BLaER1 (cell line): ENCODE measurements at regions not wholly inside any gene's neighbourhood (a gene's known extent, or its start where the extent isn't known, plus 50 kb on each side); places are given as distances from the start of the nearest gene placed in this dataset.
A peak's percentile ranks its signal among the peaks of the same experiment; 100 is the strongest.

Experiments used
- H3K27ac ChIP-seq: shearing (Covaris generic); formaldehyde crosslinking; 2 replicates; pipeline ENCODE4 v1.8.1; 2022
- H3K27me3 ChIP-seq: shearing (Covaris generic); formaldehyde crosslinking; 2 replicates; pipeline ENCODE4 v1.8.1; 2022
- H3K36me3 ChIP-seq: shearing (Covaris generic); formaldehyde crosslinking; 2 replicates; pipeline ENCODE4 v1.8.1; 2022
- H3K4me1 ChIP-seq: shearing (Covaris generic); formaldehyde crosslinking; 2 replicates; pipeline ENCODE4 v1.8.1; 2022
- H3K4me2 ChIP-seq: shearing (Covaris generic); formaldehyde crosslinking; 2 replicates; pipeline ENCODE4 v1.8.1; 2022
- H3K4me3 ChIP-seq: shearing (Covaris generic); formaldehyde crosslinking; 2 replicates; pipeline ENCODE4 v1.8.1; 2022
- H3K9ac ChIP-seq: shearing (Covaris generic); formaldehyde crosslinking; 2 replicates; pipeline ENCODE4 v1.8.1; 2022
- H3K9me3 ChIP-seq: shearing (Covaris generic); formaldehyde crosslinking; 2 replicates; pipeline ENCODE4 v1.8.1; 2022
- H4K20me1 ChIP-seq: shearing (Covaris generic); formaldehyde crosslinking; 2 replicates; pipeline ENCODE4 v1.8.1; 2022
- Cebpa-rat ChIP-seq: shearing (Covaris generic); IDR thresholded peaks from 2 replicates; pipeline ENCODE4 v1.8.1; 2022

DNA sequence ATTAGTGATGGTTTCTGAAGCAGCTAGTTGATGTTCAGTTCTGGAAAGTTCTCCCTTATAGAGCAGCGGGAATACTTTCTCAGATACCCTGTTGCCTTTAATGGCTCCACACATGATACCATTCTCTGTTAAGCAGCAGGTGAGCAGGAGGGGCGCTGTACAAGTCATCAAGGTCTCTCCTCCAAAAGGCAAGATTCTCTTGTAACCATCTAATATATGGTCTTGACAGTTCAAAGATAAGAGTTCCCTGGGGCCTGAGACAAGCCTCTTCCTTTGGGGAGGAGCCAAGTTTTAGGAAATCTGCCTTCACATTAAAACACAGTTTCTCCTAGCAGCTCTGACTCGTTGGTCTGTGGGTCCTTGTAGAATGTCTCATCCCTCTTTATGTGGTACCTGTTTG lies 258.2 kb downstream of the QKI start:
- no peaks in the 10 kb centered on the region for H3K27me3 ChIP-seq
- no peak overlapping the region for H3K27ac ChIP-seq
- peaks cover 15% of the 10 kb centered on the region for H3K9me3 ChIP-seq
- H4K20me1 ChIP-seq, result no peaks in the 10 kb centered on the region
- H3K4me3 ChIP-seq, result no peak overlapping the region
- no peak for TF ChIP-seq Cebpa-rat
- H3K9ac ChIP-seq, result no peak overlapping the region
- peak overlapping the region; percentile 56 for H3K4me2 ChIP-seq
- peaks cover 35% of the 10 kb centered on the region for H3K4me1 ChIP-seq
- H3K36me3 ChIP-seq, result no peaks in the 10 kb centered on the region

DNA sequence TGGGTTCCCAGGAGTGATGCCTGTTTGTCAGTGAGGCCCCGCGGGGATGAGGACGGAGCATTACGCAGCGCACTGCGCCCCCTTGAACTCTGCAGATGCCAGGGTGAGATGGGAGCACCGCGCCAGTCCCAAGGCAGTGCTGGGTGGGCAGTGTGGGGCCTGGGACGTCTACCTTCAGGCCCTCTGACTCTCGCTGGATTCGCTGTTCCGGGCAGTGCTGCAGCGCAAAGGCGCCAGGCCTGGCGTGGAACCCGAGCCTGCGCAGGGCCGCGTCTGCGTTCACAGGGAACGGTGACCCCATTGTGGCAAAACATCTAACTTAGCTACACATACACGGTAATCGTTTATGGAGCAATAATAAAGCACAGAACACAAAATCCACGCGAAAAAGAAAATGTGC lies 257.3 kb downstream of the QKI start:
- no peak for TF ChIP-seq Cebpa-rat
- no peak overlapping the region for H3K9ac ChIP-seq
- peaks cover 44% of the 10 kb centered on the region for H3K4me1 ChIP-seq
- no peak overlapping the region for H3K27ac ChIP-seq
- no peak overlapping the region for H3K4me2 ChIP-seq
- no peaks in the 10 kb centered on the region for H3K36me3 ChIP-seq
- no peaks in the 10 kb centered on the region for H3K27me3 ChIP-seq
- H4K20me1 ChIP-seq, result no peaks in the 10 kb centered on the region
- no peak overlapping the region for H3K4me3 ChIP-seq
- peaks cover 15% of the 10 kb centered on the region for H3K9me3 ChIP-seq

DNA sequence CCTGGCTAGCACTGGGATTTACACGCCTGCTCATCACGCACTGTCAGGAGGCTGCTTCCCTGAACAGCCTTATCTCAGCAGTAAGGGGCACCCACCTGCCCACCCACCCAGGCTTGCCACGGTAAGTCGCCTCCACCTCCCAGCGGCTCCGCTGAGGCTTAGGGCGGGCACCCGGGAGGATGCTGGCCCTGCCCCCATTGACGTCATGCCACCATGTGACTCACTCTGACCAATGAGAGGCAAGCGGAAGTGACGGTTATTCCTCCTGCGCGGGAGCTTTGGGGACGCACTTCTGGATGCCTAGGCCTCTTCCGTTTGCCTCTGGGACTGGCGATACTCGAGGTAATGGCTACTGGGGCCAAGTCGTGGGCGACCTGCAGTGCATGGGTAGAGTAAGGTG lies 256.8 kb downstream of the QKI start:
- Histone ChIP-seq H3K4me1 (peaks cover 48% of the 10 kb centered on the region), H3K4me3 (no peak overlapping the region), H3K9me3 (peaks cover 15% of the 10 kb centered on the region), H3K27me3 (no peaks in the 10 kb centered on the region), H3K27ac (no peak overlapping the region), H3K4me2 (no peak overlapping the region), H3K9ac (no peak overlapping the region), H4K20me1 (no peaks in the 10 kb centered on the region), H3K36me3 (no peaks in the 10 kb centered on the region)
- TF ChIP-seq Cebpa-rat, result no peak

DNA sequence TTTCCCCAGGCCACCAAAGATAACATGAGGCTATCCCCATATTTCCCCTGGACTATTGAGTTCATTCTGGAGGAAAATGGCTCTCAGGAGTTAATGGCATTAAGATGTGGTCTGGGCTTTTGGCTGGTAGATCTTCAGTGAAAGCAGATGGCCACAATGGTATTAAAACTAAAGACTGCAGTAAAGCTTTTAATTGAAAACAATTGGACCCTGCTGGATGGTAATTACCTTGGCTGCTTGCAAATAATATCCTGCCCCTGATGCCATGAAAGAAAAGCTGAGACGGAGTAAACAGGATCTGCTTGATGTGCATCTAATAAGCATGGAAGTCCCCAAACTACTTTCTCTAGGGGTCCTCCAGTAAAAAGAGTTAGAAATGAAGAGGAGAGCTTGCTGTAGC lies 255.8 kb downstream of the QKI start:
- Histone ChIP-seq H3K4me1 (peaks cover 57% of the 10 kb centered on the region), H3K9ac (no peak overlapping the region), H3K9me3 (peaks cover 15% of the 10 kb centered on the region), H3K4me2 (no peak overlapping the region), H3K36me3 (no peaks in the 10 kb centered on the region), H3K4me3 (no peak overlapping the region), H4K20me1 (no peaks in the 10 kb centered on the region), H3K27ac (no peak overlapping the region), H3K27me3 (no peaks in the 10 kb centered on the region)
- TF ChIP-seq Cebpa-rat, result no peak

DNA sequence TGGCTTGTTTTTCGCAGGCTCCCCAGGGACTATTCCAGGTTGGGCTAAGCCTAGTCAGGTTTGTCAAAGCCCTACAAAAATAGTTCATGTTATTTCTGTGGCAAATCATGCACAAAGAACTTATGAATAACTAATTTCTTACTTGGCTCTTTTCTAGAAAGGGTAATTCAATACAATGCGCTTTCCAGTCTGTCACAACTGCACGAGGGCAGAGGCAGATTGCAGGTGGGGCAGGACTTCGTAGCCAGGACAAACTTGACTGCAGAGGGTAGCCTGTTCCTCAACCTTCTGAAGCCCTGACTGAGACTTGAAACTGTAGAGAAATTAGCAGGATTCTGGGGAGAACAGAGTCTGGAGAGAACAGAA lies 253.5 kb downstream of the QKI start:
- Histone ChIP-seq H3K27ac (no peak overlapping the region), H3K27me3 (no peaks in the 10 kb centered on the region), H4K20me1 (no peaks in the 10 kb centered on the region), H3K36me3 (no peaks in the 10 kb centered on the region), H3K4me3 (no peak overlapping the region), H3K4me1 (peaks cover 52% of the 10 kb centered on the region), H3K9ac (no peak overlapping the region), H3K4me2 (peak overlapping the region; percentile 73), H3K9me3 (peaks cover 15% of the 10 kb centered on the region)
- no peak for TF ChIP-seq Cebpa-rat

DNA sequence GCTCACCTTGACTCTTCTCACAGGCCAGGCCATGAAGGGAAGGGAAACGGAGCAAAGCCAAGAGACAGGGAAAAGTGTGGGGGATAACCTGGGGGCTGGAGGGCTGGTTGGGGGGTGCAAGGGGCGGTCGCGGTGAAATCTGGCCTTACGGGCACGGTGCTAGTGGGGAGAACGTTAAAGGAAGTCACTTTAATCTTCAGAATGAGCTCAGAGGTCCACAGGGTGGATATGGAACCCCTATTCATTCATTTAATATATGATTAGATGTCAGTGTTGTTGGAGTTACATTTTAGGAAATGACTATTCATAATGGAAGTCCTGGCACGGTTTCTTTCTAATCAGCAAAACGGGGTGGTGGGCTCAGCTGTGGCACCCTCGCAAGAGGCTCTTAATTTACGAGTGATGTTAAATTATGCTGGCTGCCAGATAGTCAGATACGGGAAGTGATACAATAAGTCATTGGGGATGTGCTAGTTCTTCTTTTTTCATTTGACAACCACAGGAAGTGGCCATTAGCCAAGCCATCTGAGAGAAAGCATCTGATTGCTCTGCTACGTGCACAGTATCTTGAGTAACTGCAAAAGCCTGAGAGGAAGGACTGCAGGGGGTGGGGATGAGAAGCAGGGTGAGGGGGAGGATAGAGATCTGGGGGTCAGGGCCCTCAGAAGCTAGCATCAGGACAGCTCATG lies 253.0 kb downstream of the QKI start:
- peak overlapping the region; percentile 43; the same call in 1 of the 2 replicates for H3K27ac ChIP-seq
- H3K4me1 ChIP-seq, result peaks cover 47% of the 10 kb centered on the region

DNA sequence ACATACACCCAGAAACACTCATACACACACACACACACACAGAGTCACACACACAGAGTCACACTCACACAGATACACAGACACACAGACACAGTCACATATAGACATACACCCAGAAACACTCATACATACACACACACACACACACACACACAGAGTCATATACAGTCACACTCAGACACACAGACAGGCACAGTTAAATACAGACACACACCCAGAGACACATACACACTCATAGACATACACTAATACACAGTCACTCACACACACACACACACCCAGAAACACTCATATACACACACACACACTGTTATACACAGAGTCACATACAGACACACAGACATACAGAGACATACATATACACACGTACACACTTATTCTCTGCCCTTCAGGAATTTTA lies 250.9 kb downstream of the QKI start:
- no peaks in the 10 kb centered on the region for H3K27me3 ChIP-seq
- no peak for TF ChIP-seq Cebpa-rat
- H3K36me3 ChIP-seq, result no peaks in the 10 kb centered on the region
- H3K4me3 ChIP-seq, result no peak overlapping the region
- peaks cover 64% of the 10 kb centered on the region for H3K4me1 ChIP-seq
- no peak overlapping the region for H3K27ac ChIP-seq
- no peak overlapping the region for H3K4me2 ChIP-seq
- 0 out of 2 replicates have a peak, but pooled peaks cover 5% of the 10 kb centered on the region for H3K9me3 ChIP-seq
- no peaks in the 10 kb centered on the region for H4K20me1 ChIP-seq
- H3K9ac ChIP-seq, result no peak overlapping the region

More for the DNA sequence above, 253.0 kb downstream of the QKI start:
- Histone ChIP-seq H4K20me1 (no peaks in the 10 kb centered on the region), H3K4me3 (peak overlapping the region; percentile 42; the same call in 1 of the 2 replicates), H3K27me3 (no peaks in the 10 kb centered on the region), H3K4me2 (peak overlapping the region; percentile 73), H3K9ac (0 out of 2 replicates have a peak overlapping the region, but pooled peaks have one; percentile 40), H3K9me3 (peaks cover 15% of the 10 kb centered on the region), H3K36me3 (no peaks in the 10 kb centered on the region)
- TF ChIP-seq Cebpa-rat, result no peak

DNA sequence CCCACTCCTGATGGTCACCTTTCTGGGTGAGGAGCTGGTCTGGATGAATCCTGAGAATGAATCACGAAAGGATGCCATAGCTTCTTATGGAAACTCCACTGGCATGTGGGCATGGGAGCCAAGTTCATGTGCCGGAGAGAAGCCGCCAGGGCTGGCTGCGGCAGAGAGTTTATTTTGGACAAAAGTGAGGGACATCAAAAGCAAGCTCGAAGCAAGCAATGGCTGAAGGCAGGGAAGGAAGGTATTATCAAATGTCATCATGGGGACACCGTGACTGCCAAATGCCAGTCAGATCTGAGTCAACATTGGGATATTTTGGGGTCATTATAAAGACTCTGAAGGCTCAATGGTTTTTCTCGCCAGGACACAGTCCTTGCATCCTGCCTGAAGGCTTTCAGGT lies 249.1 kb downstream of the QKI start:
- H4K20me1 ChIP-seq, result no peaks in the 10 kb centered on the region
- H3K4me1 ChIP-seq, result peaks cover 52% of the 10 kb centered on the region
- no peak overlapping the region for H3K4me2 ChIP-seq
- no peak overlapping the region for H3K9ac ChIP-seq
- H3K9me3 ChIP-seq, result no peaks in the 10 kb centered on the region
- H3K4me3 ChIP-seq, result no peak overlapping the region
- H3K27ac ChIP-seq, result no peak overlapping the region
- no peaks in the 10 kb centered on the region for H3K27me3 ChIP-seq
- no peak for TF ChIP-seq Cebpa-rat
- H3K36me3 ChIP-seq, result no peaks in the 10 kb centered on the region

DNA sequence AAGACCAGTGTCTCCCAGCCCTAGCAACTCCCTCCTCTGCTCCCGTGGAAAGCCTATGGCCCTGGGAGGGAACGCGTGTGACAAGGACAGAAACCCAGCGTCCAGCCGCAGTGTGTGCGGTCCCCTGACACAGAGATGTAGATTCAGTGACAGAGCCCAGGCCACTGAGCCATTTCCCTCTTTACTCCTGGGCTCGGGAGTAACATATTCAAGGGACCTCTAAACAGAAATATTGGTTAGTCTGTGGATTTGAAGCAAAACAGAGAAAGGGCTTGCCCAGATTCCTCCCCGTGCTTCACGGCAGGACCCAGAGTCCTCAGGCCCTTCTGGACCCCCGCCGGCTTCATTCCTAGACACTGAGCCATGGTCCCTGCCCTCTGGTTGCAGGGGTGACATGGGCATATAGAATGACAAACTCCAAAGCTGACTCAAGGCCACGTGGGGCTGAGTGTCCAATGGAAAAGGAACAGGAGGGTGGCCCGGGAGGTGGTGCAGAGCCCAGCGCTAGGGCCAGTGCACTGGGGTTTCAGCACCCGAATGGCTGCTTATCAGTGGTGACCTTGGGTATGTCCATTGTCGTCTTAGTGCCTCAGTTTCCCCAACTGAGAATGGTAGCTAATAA lies 248.2 kb downstream of the QKI start:
- H3K36me3 ChIP-seq, result no peaks in the 10 kb centered on the region
- H3K9ac ChIP-seq, result no peak overlapping the region
- H3K27me3 ChIP-seq, result no peaks in the 10 kb centered on the region
- H3K27ac ChIP-seq, result no peak overlapping the region
- H3K4me2 ChIP-seq, result no peak overlapping the region
- H4K20me1 ChIP-seq, result no peaks in the 10 kb centered on the region
- peaks cover 43% of the 10 kb centered on the region for H3K4me1 ChIP-seq
- no peak overlapping the region for H3K4me3 ChIP-seq
- TF ChIP-seq Cebpa-rat, result no peak
- H3K9me3 ChIP-seq, result no peaks in the 10 kb centered on the region

DNA sequence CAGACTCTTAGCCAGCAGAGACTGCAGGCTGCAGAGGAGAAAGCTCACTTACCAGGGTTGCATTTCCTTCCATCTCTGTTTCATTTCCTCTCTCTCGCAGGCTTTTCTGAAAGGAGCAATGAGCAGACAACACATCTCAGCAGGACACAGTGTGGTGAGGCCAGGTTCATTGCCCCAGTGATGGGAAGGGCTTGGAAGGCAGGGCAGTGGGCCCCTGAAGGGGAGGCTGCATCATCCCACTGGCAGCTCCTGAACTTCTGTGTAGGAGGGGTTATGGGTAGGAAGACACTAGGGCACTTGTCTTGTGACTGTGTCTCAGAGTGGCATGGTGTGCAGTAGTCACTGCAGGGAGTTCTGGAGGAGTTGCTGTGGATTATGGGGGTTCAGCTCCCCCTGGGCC lies 246.8 kb downstream of the QKI start:
- Histone ChIP-seq H3K9me3 (no peaks in the 10 kb centered on the region), H3K4me2 (peak overlapping the region; percentile 54), H3K36me3 (no peaks in the 10 kb centered on the region), H3K9ac (peak overlapping the region; percentile 5; the same call in 1 of the 2 replicates), H3K4me3 (no peak overlapping the region), H3K4me1 (peaks cover 28% of the 10 kb centered on the region), H3K27ac (no peak overlapping the region), H3K27me3 (no peaks in the 10 kb centered on the region), H4K20me1 (no peaks in the 10 kb centered on the region)
- TF ChIP-seq Cebpa-rat, result no peak
